Transverse colon (tissue), 4 donors: ENCODE measurements at regions not wholly inside any gene's neighbourhood (a gene's known extent, or its start where the extent isn't known, plus 50 kb on each side); places are given as distances from the start of the nearest gene placed in this dataset.

Source experiments
- EP300 ChIP-seq: sonication (generic); formaldehyde crosslinking; IDR thresholded peaks from one replicate; pipeline ENCODE4 v1.6.1; 2017; ENCODE audit warnings: antibody characterized with exemption, low read depth
- POLR2AphosphoS5 ChIP-seq, 3 donors: sonication (generic); formaldehyde crosslinking; IDR thresholded peaks; one replicate each; pipeline ENCODE4 v1.6.1; 2016; ENCODE audit warnings: antibody characterized with exemption in 3 of 3
- TF ChIP-seq, protein P1 (sequence below), 5 experiments: fragments of 200-600 bp in 3 of 5; fragments of 450-650 bp in 2 of 5; sonication (generic) in 3 of 5; IDR thresholded peaks; 1 replicate in 2 of 5; 2 replicates in 3 of 5; pipeline ENCODE4 v1.5.1; 2016 to 2017; ENCODE audit warnings: antibody characterized with exemption in 5 of 5, inconsistent platforms in 3 of 5, mild to moderate bottlenecking in 2 of 5, moderate library complexity in 1 of 5

DNA sequence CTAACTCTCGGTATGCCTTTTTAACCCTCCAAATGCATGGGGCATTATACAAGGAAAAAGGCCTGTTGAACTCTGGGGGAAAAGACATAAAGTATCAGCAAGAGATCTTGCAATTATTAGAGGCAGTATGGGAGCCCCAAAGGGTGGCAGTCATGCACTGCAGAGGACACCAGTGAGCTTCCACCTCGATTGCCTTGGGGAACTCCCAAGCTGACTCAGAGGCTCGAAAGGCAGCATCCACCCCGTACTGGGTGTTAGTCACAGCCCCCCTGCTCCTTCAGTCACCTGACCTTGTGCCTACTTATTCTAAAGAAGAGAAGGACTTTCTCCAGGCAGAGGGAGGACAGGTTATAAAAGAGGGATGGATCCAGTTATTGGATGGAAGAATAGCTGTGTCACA lies 781.4 kb upstream of the TMEM132C start:
- no peak for TF ChIP-seq POLR2AphosphoS5 (IDR thresholded peaks at IDR 0.05)
- TF ChIP-seq, protein P1, sequence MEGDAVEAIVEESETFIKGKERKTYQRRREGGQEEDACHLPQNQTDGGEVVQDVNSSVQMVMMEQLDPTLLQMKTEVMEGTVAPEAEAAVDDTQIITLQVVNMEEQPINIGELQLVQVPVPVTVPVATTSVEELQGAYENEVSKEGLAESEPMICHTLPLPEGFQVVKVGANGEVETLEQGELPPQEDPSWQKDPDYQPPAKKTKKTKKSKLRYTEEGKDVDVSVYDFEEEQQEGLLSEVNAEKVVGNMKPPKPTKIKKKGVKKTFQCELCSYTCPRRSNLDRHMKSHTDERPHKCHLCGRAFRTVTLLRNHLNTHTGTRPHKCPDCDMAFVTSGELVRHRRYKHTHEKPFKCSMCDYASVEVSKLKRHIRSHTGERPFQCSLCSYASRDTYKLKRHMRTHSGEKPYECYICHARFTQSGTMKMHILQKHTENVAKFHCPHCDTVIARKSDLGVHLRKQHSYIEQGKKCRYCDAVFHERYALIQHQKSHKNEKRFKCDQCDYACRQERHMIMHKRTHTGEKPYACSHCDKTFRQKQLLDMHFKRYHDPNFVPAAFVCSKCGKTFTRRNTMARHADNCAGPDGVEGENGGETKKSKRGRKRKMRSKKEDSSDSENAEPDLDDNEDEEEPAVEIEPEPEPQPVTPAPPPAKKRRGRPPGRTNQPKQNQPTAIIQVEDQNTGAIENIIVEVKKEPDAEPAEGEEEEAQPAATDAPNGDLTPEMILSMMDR (IDR thresholded peaks at IDR 0.05), result no peak
- TF ChIP-seq EP300, result no peak
